Lung microvascular endothelial cell (primary cell): ENCODE measurements at regions not wholly inside any gene's neighbourhood (a gene's known extent, or its start where the extent isn't known, plus 50 kb on each side); places are given as distances from the start of the nearest gene placed in this dataset.
"Not testable (repeated sequence)": the region's sequence is repeated elsewhere in the genome, so short reads cannot be mapped to it uniquely, and the experiment has no call there.

Experiments
- DNase-seq, 2 donors: peaks; one replicate each; pipeline versions ENCODE4 v3.0.0 to v3.0.0-alpha.2; 2010; ENCODE audit warnings: low read depth in 2 of 2

DNA sequence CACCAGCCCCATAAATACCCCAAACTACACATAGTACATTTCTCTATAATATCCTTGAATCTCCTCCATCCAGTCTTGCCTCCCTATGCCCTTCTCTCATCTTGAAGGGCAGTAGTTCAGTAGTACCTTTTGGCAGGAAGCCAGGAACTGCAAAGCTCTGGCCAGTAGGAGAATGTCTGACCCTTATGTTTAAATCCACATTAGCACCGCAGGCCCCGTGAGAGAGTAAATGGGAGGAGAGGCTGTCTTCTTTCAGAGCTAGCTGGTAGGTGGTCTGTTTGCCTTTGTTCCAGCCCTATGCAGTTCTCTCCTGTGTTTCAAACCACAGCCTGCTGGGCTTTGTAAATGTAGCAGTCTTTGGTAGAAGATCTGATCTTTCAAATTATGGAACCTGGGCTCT lies 690.7 kb downstream of the DOK5 start:
- no peak for DNase-seq

DNA sequence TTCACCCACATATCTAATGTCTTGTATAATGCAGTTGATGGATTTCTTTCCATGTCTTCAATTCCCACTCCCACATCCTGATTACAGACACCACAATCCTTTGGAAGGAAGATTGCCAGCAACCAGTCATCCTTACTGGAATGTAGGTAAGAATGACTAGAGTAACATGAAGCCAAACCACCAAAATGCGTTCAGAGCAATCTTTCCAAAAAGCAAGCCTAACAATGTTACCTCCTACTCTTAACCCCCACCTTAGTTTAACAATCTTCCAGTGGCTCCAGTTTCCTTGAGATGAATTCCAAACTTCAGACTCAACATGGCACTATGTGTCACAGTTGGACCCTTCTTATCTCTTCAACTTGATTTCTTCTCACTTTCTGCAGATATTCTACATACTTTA lies 685.6 kb downstream of the DOK5 start:
- DNase-seq, result no peak

GRCh38 chr20:55160037-55160436 lies 684.6 kb downstream of the DOK5 start:
- no peak for DNase-seq

- DNase-seq, result no peak
Measured at GRCh38 chr20:55159230-55159629, 683.8 kb downstream of the DOK5 start.

GRCh38 chr20:55158446-55158845 lies 683.1 kb downstream of the DOK5 start:
- DNase-seq, result no peak

DNA sequence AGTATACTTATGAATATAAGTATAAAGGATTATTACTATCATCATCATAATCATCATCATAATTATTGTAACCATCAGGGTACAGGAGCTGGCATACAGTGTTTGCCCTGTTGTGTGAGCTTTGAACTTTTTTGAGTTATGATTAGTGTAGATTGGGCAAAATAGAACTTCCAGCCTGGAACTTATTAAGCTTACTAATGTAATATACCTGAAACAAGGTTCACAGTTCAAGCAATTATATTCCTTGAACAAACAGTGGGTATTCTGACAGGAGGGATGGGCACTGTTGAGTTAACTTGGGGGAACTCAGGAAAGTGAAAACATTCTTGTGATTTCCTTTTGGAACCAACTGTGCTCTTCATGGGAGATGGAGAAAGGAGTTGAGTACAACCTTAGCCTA lies 680.0 kb downstream of the DOK5 start:
- no peak for DNase-seq

DNA sequence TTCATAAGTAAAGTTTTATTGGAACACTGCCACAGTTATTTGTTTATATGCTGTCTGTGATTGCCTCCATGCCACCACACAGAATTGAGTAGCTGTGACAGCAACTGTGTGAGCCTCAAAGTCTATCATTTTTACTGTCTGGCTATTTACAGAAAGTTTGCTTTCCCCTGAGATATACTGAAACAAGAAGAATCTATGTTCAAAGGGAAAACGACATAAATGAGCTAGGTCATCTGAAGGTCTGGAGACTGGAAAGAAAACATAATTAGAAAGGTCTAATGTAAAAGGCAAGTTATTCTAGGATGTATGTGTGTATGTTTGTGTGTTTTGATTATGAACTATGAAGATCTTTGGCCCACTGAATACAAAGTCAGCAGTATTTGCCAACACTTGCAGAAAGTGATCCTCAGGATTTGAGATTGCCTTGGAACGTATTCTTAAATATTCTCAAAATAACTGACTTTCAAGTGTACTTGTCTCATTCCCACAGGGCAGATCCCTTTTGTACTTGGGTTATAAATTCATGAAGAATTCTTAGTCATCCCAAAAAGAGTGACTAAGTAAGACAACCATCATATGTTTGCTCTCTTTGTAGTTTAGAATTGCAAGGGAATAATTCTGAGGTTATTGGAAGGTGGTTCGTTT lies 677.7 kb downstream of the DOK5 start:
- DNase-seq, result no peak

GRCh38 chr20:55151171-55151570 lies 675.8 kb downstream of the DOK5 start:
- DNase-seq, result no peak

DNA sequence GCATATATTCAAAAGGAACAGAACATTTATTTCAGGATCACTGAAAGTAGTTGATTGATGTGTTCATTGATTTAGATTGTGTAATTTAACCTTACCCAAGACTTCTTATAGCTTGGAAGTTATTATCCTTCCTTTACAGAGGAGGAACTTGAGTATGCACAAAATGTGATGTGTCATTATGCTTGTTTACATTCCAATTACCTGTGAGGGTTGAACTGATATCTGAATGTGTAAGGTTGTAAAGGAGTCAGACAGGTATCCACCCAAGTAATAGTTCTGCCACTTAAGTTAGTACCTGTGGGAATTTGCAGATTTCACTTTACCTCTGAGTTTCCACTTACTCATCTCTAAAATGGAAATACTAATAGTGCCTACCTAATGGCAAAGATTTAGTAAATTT lies 668.2 kb downstream of the DOK5 start:
- DNase-seq, result no peak

GRCh38 chr20:55142932-55143331 lies 667.5 kb downstream of the DOK5 start:
- no peak for DNase-seq

DNA sequence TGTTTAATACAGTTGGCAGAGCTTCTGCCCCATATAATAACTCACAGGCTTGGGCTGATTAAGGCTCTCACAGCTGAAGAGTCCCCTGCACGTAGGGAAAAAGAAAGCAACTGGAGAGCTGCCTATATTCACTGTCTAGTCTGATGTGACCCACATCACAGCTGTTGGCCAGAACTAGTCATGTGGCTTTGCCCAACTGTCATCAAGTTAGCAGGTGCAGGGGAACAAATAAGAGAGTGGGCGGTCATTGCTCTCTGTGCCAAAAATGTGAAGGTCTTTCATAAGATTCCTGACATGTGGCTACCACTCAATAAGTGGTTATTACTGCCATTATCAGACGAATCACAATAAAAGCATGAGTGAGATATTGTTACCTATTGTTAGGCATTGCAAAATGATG lies 665.2 kb downstream of the DOK5 start:
- no peak for DNase-seq

- no peak for DNase-seq
Measured at GRCh38 chr20:55139173-55139765, 663.9 kb downstream of the DOK5 start.

- no peak for DNase-seq
Measured at GRCh38 chr20:55135923-55136322, 660.5 kb downstream of the DOK5 start.

DNA sequence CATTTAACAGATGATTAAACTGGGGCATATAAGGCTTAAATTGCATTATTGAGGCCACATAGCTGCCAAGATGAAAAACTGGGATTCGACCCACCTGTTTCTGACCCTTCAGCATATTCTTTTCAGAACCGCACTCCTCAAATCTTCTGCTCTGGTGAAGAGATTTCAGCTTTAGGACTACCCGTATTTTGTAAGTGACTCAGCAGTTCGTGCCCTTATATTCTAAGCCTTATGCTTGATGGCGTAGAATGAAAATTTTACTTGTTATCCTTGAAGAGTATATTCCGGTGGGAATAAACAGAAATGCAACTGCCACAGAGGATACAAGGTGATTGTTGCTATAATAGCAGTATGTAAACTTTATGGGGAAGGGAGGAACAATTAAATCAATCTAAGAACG lies 657.1 kb downstream of the DOK5 start:
- DNase-seq, result no peak

DNA sequence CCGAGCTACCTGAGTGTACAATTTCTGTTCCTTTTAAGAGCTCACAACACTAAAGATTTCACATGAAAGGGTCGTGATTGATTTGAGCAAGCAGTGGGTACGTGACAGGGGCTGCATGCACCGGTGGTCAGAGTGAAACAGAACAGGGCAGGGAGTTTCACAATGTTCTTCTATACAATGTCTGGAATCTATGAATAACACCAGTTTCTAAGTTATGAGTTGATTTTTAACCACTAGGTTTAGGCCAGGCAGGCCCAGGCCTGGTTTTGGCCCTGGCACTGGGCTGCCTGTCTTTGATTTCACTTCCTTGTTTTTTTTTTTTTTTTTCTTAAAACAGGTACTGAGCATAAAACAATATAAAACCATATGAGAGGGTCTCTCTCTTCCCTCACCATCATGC lies 642.2 kb downstream of the DOK5 start:
- DNase-seq, result not testable (repeated sequence)

GRCh38 chr20:55116598-55116997 lies 641.2 kb downstream of the DOK5 start:
- no peak for DNase-seq

- DNase-seq, result no peak
Measured at GRCh38 chr20:55103188-55103587, 627.8 kb downstream of the DOK5 start.

GRCh38 chr20:55099251-55099650 lies 623.9 kb downstream of the DOK5 start:
- no peak for DNase-seq

DNA sequence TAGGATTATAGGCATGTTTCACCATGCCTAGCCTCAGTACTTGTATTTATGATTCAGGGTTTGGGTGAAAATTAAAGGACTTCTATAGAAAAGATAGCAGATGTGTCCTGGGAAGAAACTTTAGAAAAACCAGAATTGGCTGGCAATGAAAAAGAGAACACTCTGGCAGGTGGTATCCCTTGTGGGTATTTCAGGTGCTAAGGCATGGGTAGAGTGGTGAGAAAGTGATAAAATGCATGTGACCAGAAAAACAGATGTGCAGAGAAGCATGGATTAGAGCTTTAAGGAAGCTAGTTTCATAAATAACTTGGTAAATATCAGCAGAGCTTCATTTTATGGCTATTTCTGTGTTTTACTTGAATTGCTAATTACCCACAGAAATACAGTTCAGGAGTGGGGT lies 622.2 kb downstream of the DOK5 start:
- no peak for DNase-seq

- DNase-seq, result no peak
Measured at GRCh38 chr20:55095745-55096400, 620.5 kb downstream of the DOK5 start.

GRCh38 chr20:55094353-55094861 lies 619.0 kb downstream of the DOK5 start:
- no peak for DNase-seq

DNA sequence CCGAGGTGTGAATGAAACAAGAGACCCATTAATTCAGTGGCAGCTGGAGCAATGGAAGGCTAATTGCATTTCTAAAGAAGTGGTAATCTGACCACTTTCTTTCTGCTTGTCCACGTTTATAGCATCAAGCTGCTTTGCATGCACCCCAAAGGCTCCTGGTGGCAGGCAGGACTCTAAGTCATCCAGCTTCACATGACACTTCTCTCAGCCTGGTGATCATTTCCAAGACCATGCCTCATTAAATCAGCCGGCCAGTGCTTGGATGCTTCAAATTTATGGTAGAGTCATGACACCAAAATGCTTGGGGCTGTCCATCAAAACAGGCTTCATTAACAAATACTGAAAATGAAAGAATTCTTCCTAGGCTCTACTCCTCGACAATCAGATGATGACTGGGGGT lies 614.9 kb downstream of the DOK5 start:
- no peak for DNase-seq

DNA sequence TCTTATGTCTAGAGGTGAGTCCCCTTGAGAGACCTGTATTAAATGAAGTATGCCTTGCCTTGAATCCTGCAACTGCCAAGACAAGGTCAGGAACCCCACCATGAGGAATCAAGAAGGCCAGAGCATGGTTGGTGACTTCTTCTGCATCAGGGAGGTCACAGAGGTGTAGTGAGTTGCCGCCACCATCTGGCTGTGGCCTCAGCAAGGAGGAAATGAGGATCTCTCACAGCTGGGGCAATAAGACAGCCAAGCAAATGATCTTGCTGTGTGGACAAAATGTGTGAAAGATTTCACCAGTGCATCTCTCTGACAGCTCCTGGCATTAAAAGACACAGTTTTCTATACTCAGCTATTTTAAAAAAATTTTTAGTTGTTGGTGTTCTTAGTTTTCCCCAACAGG lies 611.0 kb downstream of the DOK5 start:
- DNase-seq, result no peak
